Left cardiac atrium (tissue), 4 donors: ENCODE measurements at regions not wholly inside any gene's neighbourhood (a gene's known extent, or its start where the extent isn't known, plus 50 kb on each side); places are given as distances from the start of the nearest gene placed in this dataset.
"Not testable (repeated sequence)": the region's sequence is repeated elsewhere in the genome, so short reads cannot be mapped to it uniquely, and the experiment has no call there.

ENCODE experiments used
- ATAC-seq, 2 donors: fragments of 200-7000 bp; cut with Tn5 transposase; one replicate each; pipeline ENCODE4 v1.9.1; 2020; ENCODE audit warnings: mild to moderate bottlenecking in 2 of 2, moderate library complexity in 2 of 2
- DNase-seq: peaks from one replicate; pipeline ENCODE4 v3.0.0-alpha.2; 2020
- intact Hi-C, 2 donors: fragments of 100-400 bp; cut with DNase I; formaldehyde crosslinking; loops; one replicate each; pipeline versions ENCODE4 v1.14.1 to v1.15.1; 2022 to 2023
- donor health status: DM: no; HTN: yes; CAD: no.
- donor health status: DM: no; HTN: yes; CAD: no; lungs with severe emphysema.
- donor health status: DM: yes; HTN: yes; CAD: no.
- donor health status: Dilated cardiomyopathy.

GRCh38 chr5:85614489-85614888 is 1003.3 kb upstream of the COX7C start:
- no peak for ATAC-seq
- intact Hi-C loops, result no loop called here
- DNase-seq, result no peak

- DNase-seq, result no peak
These were observed 996.1 kb upstream of the COX7C start for GRCh38 chr5:85621668-85622067.

GRCh38 chr5:85628153-85628552 is 989.6 kb upstream of the COX7C start:
- DNase-seq, result no peak
- intact Hi-C loops, result no loop called here
- no peak for ATAC-seq

More at GRCh38 chr5:85621668-85622067, 996.1 kb upstream of the COX7C start:
- ATAC-seq, result no peak
- intact Hi-C loops, result no loop called here

GRCh38 chr5:85638495-85639125 is 979.1 kb upstream of the COX7C start:
- ATAC-seq, intact Hi-C loops, DNase-seq: not testable (repeated sequence)

DNA sequence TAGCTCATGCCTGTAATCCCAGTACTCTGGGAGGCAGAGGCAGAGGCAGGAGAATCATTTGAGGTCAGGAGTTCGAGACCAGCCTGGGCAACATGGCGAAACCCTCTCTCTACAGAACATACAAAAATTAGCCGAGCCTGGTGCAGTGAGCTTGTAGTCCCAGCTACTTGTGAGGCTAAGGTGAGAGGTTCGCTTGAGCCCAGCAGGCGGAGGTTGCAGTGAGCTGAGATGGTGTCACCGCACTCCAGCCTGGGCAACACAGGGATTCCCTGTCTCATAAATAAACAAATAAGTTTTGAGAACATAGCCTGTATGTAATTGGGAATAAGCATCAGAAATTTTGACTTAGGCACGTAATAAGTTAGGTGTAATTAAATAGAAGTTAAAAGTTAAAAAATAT is 971.7 kb upstream of the COX7C start:
- intact Hi-C loops, result no loop called here
- DNase-seq (no peak), ATAC-seq (no peak)

DNA sequence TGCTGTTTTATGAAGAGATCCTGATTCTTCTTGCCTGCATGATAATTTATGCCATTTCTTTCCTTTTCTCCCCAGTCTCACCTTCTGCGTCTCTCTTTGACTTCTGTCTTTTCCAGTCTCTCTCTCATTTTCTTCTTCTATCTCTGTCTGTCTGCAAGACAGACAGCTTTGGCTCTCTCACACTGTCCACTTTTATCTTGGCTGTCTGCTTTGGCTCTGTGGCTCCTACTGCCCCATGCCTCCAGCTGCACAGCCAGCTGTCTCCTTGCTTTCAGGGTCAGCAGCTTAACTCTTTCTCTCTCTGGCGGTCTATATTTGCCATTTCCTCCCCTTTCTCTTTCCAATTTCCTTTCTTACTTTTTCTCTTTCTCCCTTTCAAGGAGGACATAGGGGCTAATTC is 971.1 kb upstream of the COX7C start:
- intact Hi-C loops, result no loop called here
- ATAC-seq, result no peak

DNA sequence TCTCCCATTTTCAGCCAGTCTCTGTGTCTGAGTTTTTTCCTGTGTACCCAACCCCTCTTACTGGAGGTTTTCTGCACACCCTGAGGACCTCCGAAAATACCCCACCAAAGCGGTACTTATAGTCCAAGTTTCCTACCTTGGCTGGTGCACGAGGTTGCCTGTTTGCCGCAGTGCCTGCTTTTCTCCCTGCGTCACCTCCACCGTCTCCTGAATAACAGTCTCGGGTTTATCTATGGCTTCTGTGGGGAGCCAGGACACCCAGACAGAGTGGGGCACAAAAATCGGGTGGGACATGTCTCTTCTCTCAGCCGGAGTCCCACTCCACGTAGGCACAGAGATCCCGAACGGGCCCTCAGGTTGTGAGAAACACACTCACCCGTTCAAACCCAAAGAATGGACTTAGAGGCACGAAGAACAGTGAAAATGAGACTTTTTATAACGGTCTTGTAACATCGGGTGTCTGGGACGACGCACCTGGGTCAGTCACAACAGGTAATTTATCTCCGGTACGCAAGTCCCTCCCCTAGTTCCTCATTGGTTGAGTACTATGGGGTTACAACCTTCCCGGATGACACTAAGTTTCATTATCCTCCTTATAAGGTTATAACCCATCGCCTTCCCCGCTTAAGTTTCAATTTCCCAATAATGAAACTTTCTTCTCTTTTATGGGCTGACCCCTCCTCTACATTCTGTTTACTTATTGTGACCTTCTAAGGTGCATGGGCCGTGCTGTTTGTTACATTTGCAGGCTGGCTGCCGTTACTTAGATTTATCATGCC is 970.2 kb upstream of the COX7C start:
- no peak for ATAC-seq
- no peak for DNase-seq
- intact Hi-C loops, result no loop called here

More for the DNA sequence above, 971.1 kb upstream of the COX7C start:
- no peak for DNase-seq

GRCh38 chr5:85648495-85648894 is 969.2 kb upstream of the COX7C start:
- DNase-seq, result no peak
- intact Hi-C loops, result no loop called here
- no peak for ATAC-seq

DNA sequence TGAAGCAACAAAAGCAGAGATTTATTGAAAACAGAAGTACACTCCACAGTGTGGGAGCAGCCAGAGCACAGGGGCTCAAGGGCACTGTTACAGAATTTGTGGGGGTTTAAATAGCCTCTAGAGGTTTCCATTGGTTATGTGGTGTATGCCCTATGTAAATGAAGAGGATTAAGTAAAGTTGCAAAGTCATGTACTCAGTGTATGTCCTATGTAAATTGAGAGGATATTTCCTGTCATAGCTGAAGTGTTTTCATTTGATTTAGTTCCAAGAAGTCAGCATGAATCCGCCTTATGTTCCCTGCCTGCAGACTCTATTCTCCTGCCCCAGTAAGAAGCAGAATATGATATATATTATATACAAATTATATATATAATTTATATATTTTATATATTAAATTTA is 966.0 kb upstream of the COX7C start:
- DNase-seq, result no peak
- no peak for ATAC-seq
- intact Hi-C loops, result no loop called here

DNA sequence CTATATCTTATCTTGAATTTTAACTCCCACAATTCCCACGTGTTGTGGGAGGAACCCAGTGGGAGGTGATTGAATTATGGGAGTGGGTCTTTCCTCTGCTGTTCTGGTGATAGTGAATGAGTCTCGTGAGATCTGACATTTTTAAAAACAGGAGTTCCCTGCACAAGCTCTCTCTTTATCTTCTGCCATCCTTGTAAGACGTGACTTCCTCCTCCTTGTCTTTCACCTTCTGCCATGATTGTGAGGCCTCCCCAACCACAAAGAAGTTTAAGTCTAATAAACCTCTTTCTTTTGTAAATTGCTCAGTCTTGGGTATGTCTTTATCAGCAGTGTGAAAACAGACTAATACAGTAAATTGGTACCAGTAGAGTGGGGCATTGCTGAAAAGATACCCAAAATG is 963.6 kb upstream of the COX7C start:
- intact Hi-C loops, ATAC-seq, DNase-seq: not testable (repeated sequence)

- ATAC-seq, result no peak
- DNase-seq, result no peak
- intact Hi-C loops, result no loop called here
These were observed 961.7 kb upstream of the COX7C start for GRCh38 chr5:85656050-85656449.

DNA sequence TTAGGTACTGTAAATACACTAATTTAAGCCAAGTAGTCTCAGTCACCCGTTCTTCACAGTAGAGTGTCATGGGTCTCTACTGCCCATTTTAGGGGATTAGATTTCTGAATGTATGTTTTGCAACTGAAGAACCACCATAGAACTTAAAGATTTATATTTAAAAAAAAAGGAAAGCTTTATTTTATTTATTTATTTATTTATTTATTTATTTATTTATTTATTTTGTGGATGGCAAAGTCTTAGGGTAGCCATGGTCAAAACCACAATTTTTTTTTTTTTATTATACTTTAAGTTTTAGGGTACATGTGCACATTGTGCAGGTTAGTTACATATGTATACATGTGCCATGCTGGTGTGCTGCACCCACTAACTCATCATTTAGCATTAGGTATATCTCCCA is 960.4 kb upstream of the COX7C start:
- intact Hi-C loops, ATAC-seq: not testable (repeated sequence)

GRCh38 chr5:85662969-85663707 is 954.6 kb upstream of the COX7C start:
- DNase-seq, ATAC-seq, intact Hi-C loops: not testable (repeated sequence)

More for the DNA sequence above, 960.4 kb upstream of the COX7C start:
- DNase-seq, result not testable (repeated sequence)

GRCh38 chr5:85663708-85664031 is 954.1 kb upstream of the COX7C start:
- DNase-seq (no peak), ATAC-seq (no peak)
- intact Hi-C loops, result no loop called here

DNA sequence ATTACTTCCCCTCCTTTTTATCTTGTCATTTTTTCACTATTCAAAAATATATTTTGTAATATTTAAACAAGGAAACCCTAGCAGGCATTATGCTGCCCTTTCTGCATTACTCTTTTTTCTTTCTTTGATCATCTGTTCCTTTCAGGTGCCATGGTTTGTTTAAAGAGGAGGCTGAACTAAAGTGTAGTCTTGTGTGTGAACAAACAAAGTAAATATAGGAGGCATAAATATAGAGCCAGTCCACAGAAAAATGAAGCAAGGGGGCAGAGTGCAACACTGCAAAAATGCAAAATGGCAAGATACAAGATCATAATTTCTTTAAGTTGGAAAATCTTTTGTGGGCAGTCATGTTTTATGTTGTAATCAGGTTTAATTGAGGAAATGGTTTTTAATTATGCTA is 947.3 kb upstream of the COX7C start:
- intact Hi-C loops, result no loop called here
- DNase-seq (no peak), ATAC-seq (no peak)

- intact Hi-C loops, result no loop called here
- DNase-seq (no peak), ATAC-seq (no peak)
These were observed 946.3 kb upstream of the COX7C start for GRCh38 chr5:85671223-85671970.

DNA sequence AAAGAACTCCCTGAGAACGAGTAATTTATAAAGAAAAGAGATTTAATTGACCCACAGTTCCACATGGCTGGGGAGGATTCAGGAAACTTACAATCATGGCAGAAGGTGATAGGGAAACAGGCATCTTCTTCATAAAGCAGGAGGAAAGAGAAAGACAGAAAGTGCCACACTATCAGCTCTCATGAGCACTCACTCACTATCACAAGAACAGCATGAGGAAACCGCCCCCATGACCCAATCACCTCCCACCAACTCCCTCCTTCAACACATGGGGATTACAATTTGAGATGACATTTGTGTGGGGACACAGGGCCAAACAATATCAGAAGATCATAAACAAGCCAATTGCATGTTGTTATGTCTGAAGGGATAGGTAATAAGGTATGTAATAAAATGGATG is 935.9 kb upstream of the COX7C start:
- no peak for DNase-seq
- ATAC-seq, result no peak
- intact Hi-C loops, result no loop called here

DNA sequence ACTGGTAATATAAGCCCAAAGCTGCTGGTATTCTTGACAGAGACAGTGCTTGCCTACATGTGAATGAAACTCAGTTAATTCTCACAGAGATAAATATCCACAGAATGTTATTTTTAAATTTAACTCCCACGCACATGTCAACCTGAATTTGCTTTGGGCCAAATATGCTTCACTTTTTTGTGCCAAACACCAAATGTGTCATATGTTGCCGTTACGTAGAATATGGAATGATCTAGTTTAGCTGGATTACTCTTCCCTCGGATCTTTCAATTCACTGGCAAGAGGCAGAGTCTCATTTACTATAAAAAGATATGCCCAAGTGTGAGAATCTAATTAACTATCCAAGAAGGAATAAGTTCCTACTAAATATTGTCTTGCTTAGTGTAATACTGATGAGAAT is 933.4 kb upstream of the COX7C start:
- no peak for DNase-seq
- no peak for ATAC-seq
- intact Hi-C loops, result no loop called here

- DNase-seq, result no peak
- no peak for ATAC-seq
- intact Hi-C loops, result no loop called here
These were observed 914.4 kb upstream of the COX7C start for GRCh38 chr5:85703296-85703695.

DNA sequence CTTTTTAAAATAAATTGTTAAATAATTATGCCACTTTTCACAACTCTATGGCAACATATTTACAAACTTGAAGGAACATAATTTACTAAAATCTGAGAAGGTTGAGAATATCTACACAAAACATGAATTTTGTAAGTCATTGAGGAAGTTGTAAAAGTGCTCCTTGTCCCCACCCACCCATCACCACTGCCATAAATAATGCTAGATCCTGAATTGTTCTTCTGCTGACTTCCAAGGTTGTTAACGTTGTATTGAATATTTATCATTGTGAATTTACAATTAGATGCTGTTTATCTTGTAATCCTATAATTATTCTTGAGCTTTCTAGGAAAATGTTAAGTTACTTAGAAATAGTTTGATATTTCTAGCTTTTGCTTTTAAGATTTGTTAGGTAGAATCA is 908.0 kb upstream of the COX7C start:
- intact Hi-C loops, result no loop called here
- no peak for DNase-seq
- ATAC-seq, result no peak
